OCI-LY7 (cell line): ENCODE measurements at regions not wholly inside any gene's neighbourhood (a gene's known extent, or its start where the extent isn't known, plus 50 kb on each side); places are given as distances from the start of the nearest gene placed in this dataset.
"Not testable (repeated sequence)": the region's sequence is repeated elsewhere in the genome, so short reads cannot be mapped to it uniquely, and the experiment has no call there.

Source experiments
- BruUV-seq: library from RNA; stranded (reverse); fragments of 400-500 nt; replicated peaks from 2 replicates; lab custom pipeline; 2021; lab: Mats Ljungman, UMichigan
- CTCF ChIA-PET: fragments of 300-600 bp; sonication (Branson Sonifier 250); formaldehyde crosslinking; loops from one replicate; lab custom pipeline; 2022; ENCODE audit warnings: antibody characterized with exemption; ENCODE audit not compliant: unreplicated experiment; lab: Charles Lee
- POLR2A ChIA-PET: fragments of 300-600 bp; sonication (Branson Sonifier 250); formaldehyde crosslinking; loops from one replicate; lab custom pipeline; 2022; ENCODE audit warnings: antibody characterized with exemption; lab: Charles Lee
- DNase-seq: peaks from one replicate; pipeline ENCODE4 v3.0.0-alpha.2; 2015; ENCODE audit warnings: low spot score
- H2AFZ ChIP-seq: fragments of 200-600 bp; sonication (generic), shearing (Covaris generic); 2 replicates; pipeline ENCODE4 v1.6.1; 2014; ENCODE audit warnings: mild to moderate bottlenecking, antibody characterized with exemption, low read length, moderate library complexity
- H3K27ac ChIP-seq: fragments of 200-600 bp; sonication (generic); 2 replicates; pipeline ENCODE4 v1.5.1; 2014; ENCODE audit warnings: mixed run types, low read depth, mild to moderate bottlenecking, moderate library complexity, low read length, inconsistent platforms; ENCODE audit not compliant: poor library complexity, severe bottlenecking
- H3K36me3 ChIP-seq: fragments of 200-600 bp; sonication (generic); 2 replicates; pipeline ENCODE4 v1.6.1; 2014; ENCODE audit warnings: mild to moderate bottlenecking, antibody characterized with exemption, low read length, moderate library complexity, mixed read lengths; ENCODE audit not compliant: insufficient read depth
- H3K4me1 ChIP-seq: fragments of 200-600 bp; sonication (generic); 2 replicates; pipeline ENCODE4 v1.5.1; 2014; ENCODE audit warnings: mild to moderate bottlenecking, low read length; ENCODE audit not compliant: insufficient read depth, poor library complexity, severe bottlenecking
- H3K4me2 ChIP-seq: fragments of 200-600 bp; sonication (generic); 2 replicates; pipeline ENCODE4 v1.6.1; 2014; ENCODE audit warnings: mild to moderate bottlenecking, low read length
- H3K4me3 ChIP-seq: fragments of 200-600 bp; sonication (generic); 2 replicates; pipeline ENCODE4 v1.5.1; 2014; ENCODE audit warnings: mild to moderate bottlenecking, low read depth, low read length; ENCODE audit not compliant: poor library complexity, severe bottlenecking
- H3K79me2 ChIP-seq: fragments of 200-600 bp; sonication (generic); 2 replicates; pipeline ENCODE4 v1.6.1; 2016; ENCODE audit warnings: low read depth, mild to moderate bottlenecking, low read length, moderate library complexity, mixed read lengths; ENCODE audit not compliant: insufficient read depth
- H3K9me2 ChIP-seq: fragments of 200-600 bp; sonication (generic); 2 replicates; pipeline ENCODE4 v1.6.1; 2016; ENCODE audit warnings: mild to moderate bottlenecking, low read length, mixed read lengths; ENCODE audit not compliant: insufficient read depth
- H3K9me3 ChIP-seq: fragments of 200-600 bp; sonication (generic); 2 replicates; pipeline ENCODE4 v1.6.1; 2014; ENCODE audit warnings: mild to moderate bottlenecking, mixed run types, low read length, mixed read lengths
- H4K20me1 ChIP-seq: fragments of 200-600 bp; sonication (generic); 2 replicates; pipeline ENCODE4 v1.6.1; 2014; ENCODE audit warnings: mild to moderate bottlenecking, antibody characterized with exemption, low read length, moderate library complexity, mixed read lengths; ENCODE audit not compliant: insufficient read depth
- CTCF ChIP-seq: fragments of 200-600 bp; sonication (generic); conservative IDR thresholded peaks from 2 replicates; pipeline ENCODE4 v1.5.1; 2014; ENCODE audit warnings: mild to moderate bottlenecking, antibody characterized with exemption, low read length, moderate library complexity, mixed read lengths
- EZH2phosphoT487 ChIP-seq: fragments of 200-600 bp; sonication (generic); IDR thresholded peaks from 2 replicates; pipeline ENCODE4 v1.6.1; 2018; ENCODE audit warnings: low read depth, borderline replicate concordance, mild to moderate bottlenecking, mixed run types, antibody characterized with exemption, low read length, moderate library complexity, mixed read lengths
- intact Hi-C: fragments of 100-400 bp; cut with micrococcal nuclease; formaldehyde crosslinking; loops from one replicate; pipeline ENCODE4 v1.10.0; 2022; ENCODE audit not compliant: unreplicated experiment

GRCh38 chr6:50907565-50907964, 88.9 kb downstream of the TFAP2B start:
- Histone ChIP-seq H3K4me2 (no peak overlapping the region), H3K9me3 (no peaks in the 10 kb centered on the region), H3K27ac (no peak overlapping the region), H3K79me2 (no peaks in the 10 kb centered on the region), H4K20me1 (no peaks in the 10 kb centered on the region), H2AFZ (no peak overlapping the region), H3K9me2 (no peaks in the 10 kb centered on the region), H3K4me1 (no peaks in the 10 kb centered on the region), H3K4me3 (no peak overlapping the region), H3K36me3 (no peaks in the 10 kb centered on the region)
- DNase-seq = no peak
- no TSS peak for BruUV-seq
- intact Hi-C loops = no loop called here
- ChIA-PET POLR2A (no interaction called here), CTCF (no interaction called here)
- no peak for TF ChIP-seq EZH2phosphoT487
- no peak for TF ChIP-seq CTCF

GRCh38 chr6:50913105-50913770, 94.6 kb downstream of the TFAP2B start:
- no peak for DNase-seq
- no peak for TF ChIP-seq EZH2phosphoT487
- TF ChIP-seq CTCF = no peak
- no peaks in the 10 kb centered on the region for H4K20me1 ChIP-seq
- intact Hi-C loops = no loop called here
- no peaks in the 10 kb centered on the region for H3K4me1 ChIP-seq
- no peak overlapping the region for H3K4me3 ChIP-seq
- no peak overlapping the region for H3K4me2 ChIP-seq
- no peaks in the 10 kb centered on the region for H3K79me2 ChIP-seq
- no TSS peak for BruUV-seq
- no peak overlapping the region for H3K27ac ChIP-seq
- no peaks in the 10 kb centered on the region for H3K9me2 ChIP-seq
- ChIA-PET POLR2A (no interaction called here), CTCF (no interaction called here)
- H3K36me3 ChIP-seq = no peaks in the 10 kb centered on the region
- no peaks in the 10 kb centered on the region for H3K9me3 ChIP-seq
- no peak overlapping the region for H2AFZ ChIP-seq

GRCh38 chr6:50921378-50921777, 102.7 kb downstream of the TFAP2B start:
- CTCF ChIA-PET, POLR2A ChIA-PET, BruUV-seq: not testable (repeated sequence)

More at GRCh38 chr6:50921378-50921777, 102.7 kb downstream of the TFAP2B start:
- H3K9me2 ChIP-seq, intact Hi-C loops, H3K4me3 ChIP-seq, H3K4me2 ChIP-seq, H3K9me3 ChIP-seq, H3K79me2 ChIP-seq, H3K27ac ChIP-seq, H3K4me1 ChIP-seq, H3K36me3 ChIP-seq, DNase-seq, H2AFZ ChIP-seq, H4K20me1 ChIP-seq: not testable (repeated sequence)
